Skin epidermis (tissue), 12 donors: ENCODE measurements at regions not wholly inside any gene's neighbourhood (a gene's known extent, or its start where the extent isn't known, plus 50 kb on each side); places are given as distances from the start of the nearest gene placed in this dataset.
"Not testable (repeated sequence)": the region's sequence is repeated elsewhere in the genome, so short reads cannot be mapped to it uniquely, and the experiment has no call there.

ENCODE experiments used
- H3K27ac ChIP-seq, 21 experiments: fragments of 200-600 bp; sonication (generic) in 11 of 21; one replicate each; pipeline ENCODE4 v1.5.0; 2020; ENCODE audit warnings: mild to moderate bottlenecking in 3 of 21, inconsistent platforms in 2 of 21, moderate library complexity in 2 of 21
- H3K4me3 ChIP-seq, 7 experiments: fragments of 200-600 bp; sonication (generic) in 2 of 7; one replicate each; pipeline ENCODE4 v1.5.0; 2020; ENCODE audit warnings: inconsistent platforms in 2 of 7, mild to moderate bottlenecking in 2 of 7, moderate library complexity in 1 of 7

- Histone ChIP-seq H3K4me3 (no peak overlapping the region), H3K27ac (no peak overlapping the region)
These were observed 353.6 kb upstream of the FANCL start for GRCh38 chr2:58594762-58595161.

- no peak overlapping the region for H3K27ac ChIP-seq
- no peak overlapping the region for H3K4me3 ChIP-seq
These were observed 353.1 kb upstream of the FANCL start for GRCh38 chr2:58594175-58594574.

GRCh38 chr2:58586178-58586577 is 345.1 kb upstream of the FANCL start:
- H3K4me3 ChIP-seq, H3K27ac ChIP-seq: not testable (repeated sequence)

- Histone ChIP-seq H3K4me3 (no peak overlapping the region), H3K27ac (no peak overlapping the region)
These were observed 344.1 kb upstream of the FANCL start for GRCh38 chr2:58585233-58585632.

GRCh38 chr2:58584606-58585118 is 343.5 kb upstream of the FANCL start:
- no peak overlapping the region for H3K27ac ChIP-seq
- H3K4me3 ChIP-seq: no peak overlapping the region

- Histone ChIP-seq H3K4me3 (no peak overlapping the region), H3K27ac (no peak overlapping the region)
These were observed 337.2 kb upstream of the FANCL start for GRCh38 chr2:58578276-58578675.

- no peak overlapping the region for H3K27ac ChIP-seq
These were observed 333.7 kb upstream of the FANCL start for GRCh38 chr2:58574873-58575272.

GRCh38 chr2:58572731-58573130 is 331.6 kb upstream of the FANCL start:
- Histone ChIP-seq H3K4me3 (no peak overlapping the region), H3K27ac (no peak overlapping the region)

More at GRCh38 chr2:58574873-58575272, 333.7 kb upstream of the FANCL start:
- H3K4me3 ChIP-seq: no peak overlapping the region

- Histone ChIP-seq H3K27ac (no peak overlapping the region), H3K4me3 (no peak overlapping the region)
These were observed 330.2 kb upstream of the FANCL start for GRCh38 chr2:58571181-58571852.

- H3K27ac ChIP-seq: no peak overlapping the region
These were observed 328.5 kb upstream of the FANCL start for GRCh38 chr2:58569475-58570185.

GRCh38 chr2:58568901-58569300 is 327.8 kb upstream of the FANCL start:
- Histone ChIP-seq H3K4me3 (no peak overlapping the region), H3K27ac (no peak overlapping the region)

More at GRCh38 chr2:58569475-58570185, 328.5 kb upstream of the FANCL start:
- H3K4me3 ChIP-seq: no peak overlapping the region

- Histone ChIP-seq H3K4me3 (no peak overlapping the region), H3K27ac (no peak overlapping the region)
These were observed 321.2 kb upstream of the FANCL start for GRCh38 chr2:58562276-58562675.

- Histone ChIP-seq H3K4me3 (no peak overlapping the region), H3K27ac (no peak overlapping the region)
These were observed 319.4 kb upstream of the FANCL start for GRCh38 chr2:58560531-58560930.

- no peak overlapping the region for H3K4me3 ChIP-seq
- H3K27ac ChIP-seq: no peak overlapping the region
These were observed 317.8 kb upstream of the FANCL start for GRCh38 chr2:58558881-58559280.

GRCh38 chr2:58557176-58557575 is 316.1 kb upstream of the FANCL start:
- Histone ChIP-seq H3K4me3 (no peak overlapping the region), H3K27ac (no peak overlapping the region)

- H3K27ac ChIP-seq: no peak overlapping the region
- H3K4me3 ChIP-seq: no peak overlapping the region
These were observed 312.8 kb upstream of the FANCL start for GRCh38 chr2:58553937-58554336.

GRCh38 chr2:58553522-58553921 is 312.4 kb upstream of the FANCL start:
- H3K27ac ChIP-seq: no peak overlapping the region
- no peak overlapping the region for H3K4me3 ChIP-seq

GRCh38 chr2:58545300-58546280 is 304.5 kb upstream of the FANCL start:
- H3K27ac ChIP-seq: no peak overlapping the region

GRCh38 chr2:58543442-58543841 is 302.3 kb upstream of the FANCL start:
- no peak overlapping the region for H3K4me3 ChIP-seq
- H3K27ac ChIP-seq: no peak overlapping the region

More at GRCh38 chr2:58545300-58546280, 304.5 kb upstream of the FANCL start:
- H3K4me3 ChIP-seq: no peak overlapping the region

- H3K27ac ChIP-seq: no peak overlapping the region
These were observed 300.4 kb upstream of the FANCL start for GRCh38 chr2:58541511-58541910.

More at GRCh38 chr2:58541511-58541910, 300.4 kb upstream of the FANCL start:
- no peak overlapping the region for H3K4me3 ChIP-seq
